Coronary artery (tissue), 2 donors: ENCODE measurements at regions not wholly inside any gene's neighbourhood (a gene's known extent, or its start where the extent isn't known, plus 50 kb on each side); places are given as distances from the start of the nearest gene placed in this dataset.
A peak's percentile ranks its signal among the peaks of the same experiment; 100 is the strongest.

Experiments
- DNase-seq: peaks from one replicate; pipeline ENCODE4 v3.0.0-alpha.2; 2017; ENCODE audit warnings: low spot score
- H3K27ac ChIP-seq, 2 donors: fragments of 200-600 bp; sonication (generic); one replicate each; pipeline ENCODE4 v1.5.1; 2016 to 2019
- H3K4me3 ChIP-seq: fragments of 200-600 bp; sonication (generic); 2 replicates; pipeline ENCODE4 v1.5.1; 2016; ENCODE audit warnings: mild to moderate bottlenecking, moderate library complexity
- CTCF ChIP-seq: fragments of 200-600 bp; sonication (generic); IDR thresholded peaks from one replicate; pipeline ENCODE4 v1.5.1; 2019; ENCODE audit warnings: antibody characterized with exemption

GRCh38 chr14:34369648-34370030, 92.4 kb downstream of the SPTSSA start:
- TF ChIP-seq CTCF = no peak
- Histone ChIP-seq H3K27ac (no peak overlapping the region), H3K4me3 (no peak overlapping the region)
- no peak for DNase-seq

DNA sequence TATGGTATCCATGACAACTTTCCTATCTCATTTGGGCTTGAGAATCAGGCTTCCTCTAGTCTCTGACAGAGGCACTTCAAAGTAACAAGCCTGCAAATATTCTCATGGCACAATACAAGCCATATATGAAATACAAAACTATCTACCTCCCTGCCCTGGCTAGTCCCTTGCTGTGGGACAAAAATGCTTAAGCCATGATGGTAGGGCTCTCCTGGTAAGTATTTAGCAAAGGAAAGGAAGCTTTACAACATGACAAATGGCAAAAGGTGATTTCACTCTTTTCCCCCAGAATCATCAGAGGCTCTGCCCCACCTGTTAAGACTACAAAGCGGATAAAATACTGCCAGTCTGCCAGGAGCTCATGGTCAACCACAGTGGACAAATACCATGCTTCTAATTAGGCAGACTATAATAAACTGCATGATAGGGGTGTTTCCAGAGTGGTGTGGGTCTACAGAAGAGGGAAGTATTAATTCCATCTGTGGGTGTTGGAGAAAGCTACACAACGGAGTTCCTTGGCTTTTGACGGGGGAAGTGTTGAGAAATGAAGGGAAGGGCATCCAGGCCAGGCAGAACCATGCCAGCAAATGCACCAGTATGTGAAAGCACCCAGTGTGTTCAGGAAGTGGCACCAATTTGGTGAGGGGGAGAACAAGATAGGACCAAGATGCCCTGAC, 92.9 kb downstream of the SPTSSA start:
- Histone ChIP-seq H3K4me3 (no peak overlapping the region), H3K27ac (peak overlapping the region in 1 of 2 donors; percentile 24)
- DNase-seq = no peak
- no peak for TF ChIP-seq CTCF

- TF ChIP-seq CTCF = no peak
- DNase-seq = no peak
- H3K4me3 ChIP-seq = no peak overlapping the region
- peak overlapping the region in 1 of 2 donors; percentile 24 for H3K27ac ChIP-seq
These were observed 93.7 kb downstream of the SPTSSA start for GRCh38 chr14:34368115-34368970.

GRCh38 chr14:34365309-34365915, 96.6 kb downstream of the SPTSSA start:
- TF ChIP-seq CTCF = no peak
- Histone ChIP-seq H3K4me3 (no peak overlapping the region), H3K27ac (no peak overlapping the region)
- no peak for DNase-seq

- Histone ChIP-seq H3K4me3 (no peak overlapping the region), H3K27ac (no peak overlapping the region)
- DNase-seq = no peak
- no peak for TF ChIP-seq CTCF
These were observed 97.8 kb downstream of the SPTSSA start for GRCh38 chr14:34364201-34364600.

DNA sequence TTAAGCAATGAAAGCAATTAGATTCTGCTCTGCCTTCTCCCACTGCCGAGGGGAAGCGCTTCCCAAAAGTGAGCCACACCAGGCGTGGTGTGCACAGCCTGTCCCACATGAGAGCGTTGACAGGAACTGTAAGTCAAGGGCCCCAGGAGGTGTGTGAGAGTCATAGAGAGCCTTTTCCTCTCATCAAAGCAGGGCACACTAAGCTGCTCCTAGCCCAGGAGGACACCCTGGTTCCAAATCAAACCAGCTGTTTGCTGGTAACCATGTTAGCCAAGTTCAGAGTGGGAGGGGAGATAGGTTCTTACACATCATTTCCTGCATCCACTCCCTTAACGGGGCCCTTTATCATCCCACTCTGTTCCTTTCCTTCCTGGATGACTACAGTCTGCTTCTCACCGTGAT, 98.3 kb downstream of the SPTSSA start:
- no peak overlapping the region for H3K27ac ChIP-seq
- DNase-seq = no peak
- TF ChIP-seq CTCF = no peak
- H3K4me3 ChIP-seq = no peak overlapping the region
